IMR-90 (cell line): ENCODE measurements at regions not wholly inside any gene's neighbourhood (a gene's known extent, or its start where the extent isn't known, plus 50 kb on each side); places are given as distances from the start of the nearest gene placed in this dataset.

Source experiments
- ATAC-seq: fragments of 200-7000 bp; cut with Tn5 transposase; 2 replicates; pipeline ENCODE4 v1.9.1; 2020; ENCODE audit warnings: low read depth, mild to moderate bottlenecking, moderate library complexity
- BruUV-seq: library from RNA; stranded (reverse); fragments of 400-500 nt; replicated peaks from 2 replicates; lab custom pipeline; 2021; lab: Mats Ljungman, UMichigan
- CTCF ChIA-PET: fragments of 300-600 bp; formaldehyde crosslinking; extraction: SDS; loops from one replicate; lab custom pipeline; 2021; ENCODE audit warnings: antibody characterized with exemption; lab: Yijun Ruan, JAX
- POLR2A ChIA-PET: fragments of 300-600 bp; sonication (Branson Sonifier 250); formaldehyde crosslinking; loops from one replicate; lab custom pipeline; 2022; ENCODE audit warnings: antibody characterized with exemption; ENCODE audit not compliant: unreplicated experiment; lab: Charles Lee
- DNase-seq: peaks from one replicate; pipeline ENCODE4 v3.0.0; 2013
- H2AFZ ChIP-seq: replicated peaks from 2 replicates; pipeline ENCODE3; 2013; ENCODE audit warnings: low read length, mild to moderate bottlenecking; ENCODE audit not compliant: poor library complexity
- H2AK5ac ChIP-seq: 2 replicates; pipeline ENCODE4 v1.6.1; 2013; ENCODE audit warnings: low read depth, low read length, inconsistent platforms
- H2AK9ac ChIP-seq: replicated peaks from 2 replicates; pipeline ENCODE3; 2013; ENCODE audit warnings: mild to moderate bottlenecking, low read depth, low read length, moderate library complexity; ENCODE audit not compliant: poor library complexity
- H2BK120ac ChIP-seq: 2 replicates; pipeline ENCODE4 v1.6.1; 2013; ENCODE audit warnings: low read depth, low read length, inconsistent platforms
- H2BK15ac ChIP-seq: 3 replicates; pipeline ENCODE4 v1.6.1; 2013; ENCODE audit warnings: low read depth, low read length, inconsistent platforms
- H2BK20ac ChIP-seq: 2 replicates; pipeline ENCODE4 v1.6.1; 2013; ENCODE audit warnings: low read depth, mild to moderate bottlenecking, inconsistent platforms, low read length, moderate library complexity
- H2BK5ac ChIP-seq: 2 replicates; pipeline ENCODE4 v1.6.1; 2013; ENCODE audit warnings: mild to moderate bottlenecking, low read depth, low read length, inconsistent platforms; ENCODE audit not compliant: poor library complexity, severe bottlenecking
- H3K14ac ChIP-seq: replicated peaks from 2 replicates; pipeline ENCODE4 v1.6.1; 2013; ENCODE audit warnings: low read depth, low read length, inconsistent platforms
- H3K18ac ChIP-seq: 2 replicates; pipeline ENCODE4 v1.6.1; 2013; ENCODE audit warnings: low read depth, low read length, control low read depth
- H3K23ac ChIP-seq: 2 replicates; pipeline ENCODE4 v1.6.1; 2013; ENCODE audit warnings: low read depth, low read length, inconsistent platforms
- H3K27ac ChIP-seq: 2 replicates; pipeline ENCODE4 v1.5.1; 2013; ENCODE audit warnings: mild to moderate bottlenecking, control low read depth, low read length; ENCODE audit not compliant: insufficient read depth
- H3K27me3 ChIP-seq: 2 replicates; pipeline ENCODE4 v1.6.1; 2013; ENCODE audit warnings: low read length; ENCODE audit not compliant: control insufficient read depth, insufficient read depth
- H3K36me3 ChIP-seq: 2 replicates; pipeline ENCODE4 v1.6.1; 2013; ENCODE audit warnings: low read length, mixed read lengths; ENCODE audit not compliant: control insufficient read depth, insufficient read depth
- H3K4ac ChIP-seq: 2 replicates; pipeline ENCODE4 v1.6.1; 2013; ENCODE audit warnings: low read depth, low read length, inconsistent platforms
- H3K4me1 ChIP-seq: 2 replicates; pipeline ENCODE4 v1.6.1; 2013; ENCODE audit warnings: low read length, mixed read lengths; ENCODE audit not compliant: control insufficient read depth, insufficient read depth
- H3K4me2 ChIP-seq: 2 replicates; pipeline ENCODE4 v1.6.1; 2013; ENCODE audit warnings: low read depth, mild to moderate bottlenecking, control low read depth, low read length, moderate library complexity
- H3K4me3 ChIP-seq: 2 replicates; pipeline ENCODE4 v1.5.1; 2013; ENCODE audit warnings: low read depth, mild to moderate bottlenecking, control low read depth, low read length, moderate library complexity; ENCODE audit not compliant: insufficient read depth
- H3K56ac ChIP-seq: 2 replicates; pipeline ENCODE4 v1.6.1; 2013; ENCODE audit warnings: low read length, inconsistent platforms; ENCODE audit not compliant: insufficient read depth; ENCODE audit errors: extremely low read depth
- H3K79me1 ChIP-seq, 2 experiments: 2 replicates each; pipeline ENCODE4 v1.6.1; 2013; ENCODE audit warnings: low read length in 2 of 2, inconsistent platforms in 1 of 2, low read depth in 1 of 2
- H3K9ac ChIP-seq: 2 replicates; pipeline ENCODE4 v1.6.1; 2013; ENCODE audit warnings: low read depth, low read length, control low read depth
- H3K9me1 ChIP-seq: 2 replicates; pipeline ENCODE4 v1.6.1; 2013; ENCODE audit warnings: low read length, inconsistent platforms; ENCODE audit not compliant: insufficient read depth
- H3K9me3 ChIP-seq: 2 replicates; pipeline ENCODE4 v1.6.1; 2013; ENCODE audit warnings: low read length; ENCODE audit not compliant: control insufficient read depth, insufficient read depth
- H4K20me1 ChIP-seq: 2 replicates; pipeline ENCODE4 v1.6.1; 2013; ENCODE audit warnings: low read length, inconsistent platforms; ENCODE audit not compliant: insufficient read depth
- H4K5ac ChIP-seq: 2 replicates; pipeline ENCODE4 v1.6.1; 2013; ENCODE audit warnings: mild to moderate bottlenecking, low read depth, low read length, control low read depth
- H4K8ac ChIP-seq, 2 experiments: 2 replicates each; pipeline ENCODE4 v1.6.1; 2013; ENCODE audit warnings: low read depth in 2 of 2, low read length in 2 of 2, control low read depth in 1 of 2, inconsistent platforms in 1 of 2
- H4K91ac ChIP-seq: 2 replicates; pipeline ENCODE4 v1.6.1; 2013; ENCODE audit warnings: low read depth, low read length, inconsistent platforms; ENCODE audit not compliant: insufficient read depth
- BHLHE40 ChIP-seq: fragments of 150-350 bp; IDR thresholded peaks from 2 replicates; pipeline ENCODE4 v1.6.1; 2016; ENCODE audit warnings: mild to moderate bottlenecking, low read depth, low read length
- CEBPB ChIP-seq: IDR thresholded peaks from 2 replicates; pipeline ENCODE4 v1.6.1; 2012; ENCODE audit warnings: low read depth, low read length, improper control_type of control experiment
- CHD1 ChIP-seq: IDR thresholded peaks from 2 replicates; pipeline ENCODE4 v1.6.1; 2012; ENCODE audit warnings: low read depth, low read length, improper control_type of control experiment
- CTCF ChIP-seq: conservative IDR thresholded peaks from 2 replicates; pipeline ENCODE4 v1.5.1; 2012; ENCODE audit warnings: mild to moderate bottlenecking, low read depth, low read length, improper control_type of control experiment
- ELK1 ChIP-seq: fragments of 150-350 bp; IDR thresholded peaks from 2 replicates; pipeline ENCODE4 v1.6.1; 2016; ENCODE audit warnings: low read depth, mild to moderate bottlenecking, low read length, moderate library complexity, borderline replicate concordance
- FOS ChIP-seq: fragments of 150-350 bp; IDR thresholded peaks from 2 replicates; pipeline ENCODE4 v1.6.1; 2016; ENCODE audit warnings: low read depth, low read length
- MAFK ChIP-seq: IDR thresholded peaks from 2 replicates; pipeline ENCODE4 v1.6.1; 2012; ENCODE audit warnings: low read depth, low read length, improper control_type of control experiment
- MAZ ChIP-seq: IDR thresholded peaks from 2 replicates; pipeline ENCODE4 v1.6.1; 2012; ENCODE audit warnings: low read depth, mild to moderate bottlenecking, low read length, improper control_type of control experiment, moderate library complexity, borderline replicate concordance
- MXI1 ChIP-seq: IDR thresholded peaks from 2 replicates; pipeline ENCODE4 v1.6.1; 2012; ENCODE audit warnings: low read depth, mild to moderate bottlenecking, low read length, moderate library complexity, borderline replicate concordance
- NFE2L2 ChIP-seq: fragments of 150-350 bp; IDR thresholded peaks from 2 replicates; pipeline ENCODE4 v1.6.1; 2016; ENCODE audit warnings: low read depth, mild to moderate bottlenecking, low read length
- POLR2A ChIP-seq: IDR thresholded peaks from 2 replicates; pipeline ENCODE4 v1.6.1; 2012; ENCODE audit warnings: mild to moderate bottlenecking, low read depth, low read length
- RAD21 ChIP-seq: IDR thresholded peaks from 2 replicates; pipeline ENCODE4 v1.6.1; 2012; ENCODE audit warnings: low read length, improper control_type of control experiment
- RCOR1 ChIP-seq: IDR thresholded peaks from 2 replicates; pipeline ENCODE4 v1.6.1; 2012; ENCODE audit warnings: mild to moderate bottlenecking, low read length, improper control_type of control experiment; ENCODE audit not compliant: insufficient replicate concordance
- RFX5 ChIP-seq: IDR thresholded peaks from 2 replicates; pipeline ENCODE4 v1.8.0; 2012; ENCODE audit warnings: low read depth, mild to moderate bottlenecking, low read length, moderate library complexity
- SMC3 ChIP-seq: fragments of 150-350 bp; IDR thresholded peaks from 2 replicates; pipeline ENCODE4 v1.6.1; 2016; ENCODE audit warnings: low read depth, mild to moderate bottlenecking, antibody characterized with exemption, low read length, moderate library complexity
- USF2 ChIP-seq: fragments of 150-350 bp; IDR thresholded peaks from 2 replicates; pipeline ENCODE4 v1.6.1; 2017; ENCODE audit warnings: mild to moderate bottlenecking, antibody characterized with exemption, low read length, low read depth
- WGBS, 2 experiments: methylation state at CpG; one replicate each; pipeline versions ENCODE4 v1.1.5 to v1.1.7; 2013; ENCODE audit warnings: missing lambda C conversion rate in 2 of 2; ENCODE audit not compliant: insufficient read length in 1 of 2; ENCODE audit errors: extremely low coverage in 2 of 2; 5-methylcytosine and 5-hydroxymethylcytosine counted together
- dilution Hi-C: fragments of 300-500 bp; cut with HindIII; formaldehyde crosslinking; loops from one replicate; pipeline ENCODE4 v1.14.3; 2018; ENCODE audit warnings: low sequenced_read_pairs; ENCODE audit not compliant: unreplicated experiment
- in situ Hi-C: fragments of 300-500 bp; cut with MboI; formaldehyde crosslinking; loops from 3 replicates; pipeline ENCODE4 v1.14.3; 2019; ENCODE audit warnings: low sequenced_read_pairs, inconsistent platforms, mixed read lengths
- intact Hi-C: fragments of 100-400 bp; cut with micrococcal nuclease; formaldehyde crosslinking; loops from 2 replicates; pipeline ENCODE4 v1.10.0; 2022

- ChIA-PET POLR2A (interaction anchor here (0.6 kb wide), 1 partner anchor 87 kb away, joined by 3 read pairs; no protein-coding TSS in a partner anchor), CTCF (no interaction called here)
- Histone ChIP-seq H3K4me2 (no peak overlapping the region), H3K4me1 (peaks cover 7% of the 10 kb centered on the region), H3K14ac (no peak overlapping the region), H3K9ac (no peak overlapping the region), H3K27ac (no peak overlapping the region), H3K9me1 (0 out of 2 replicates have a peak, but pooled peaks cover 6% of the 10 kb centered on the region), H2BK120ac (no peak overlapping the region), H3K27me3 (no peaks in the 10 kb centered on the region), H3K9me3 (no peaks in the 10 kb centered on the region), H3K4me3 (no peak overlapping the region), H3K23ac (no peak overlapping the region), H2AK5ac (no peak overlapping the region), H3K18ac (no peak overlapping the region), H2AFZ (no peak overlapping the region), H2BK15ac (no peak overlapping the region), H4K91ac (no peak overlapping the region), H4K20me1 (no peaks in the 10 kb centered on the region), H2BK20ac (no peak overlapping the region), H2AK9ac (no peak overlapping the region), H3K36me3 (no peaks in the 10 kb centered on the region), H3K56ac (no peak overlapping the region), H2BK5ac (no peak overlapping the region), H4K5ac (no peak overlapping the region), H4K8ac (no peak overlapping the region), H3K79me1 (no peaks in the 10 kb centered on the region), H3K4ac (no peak overlapping the region)
- no CpG with 5 or more reads among the region's 1 CpG for WGBS, 2 experiments
- in situ Hi-C loops: no loop called here
- DNase-seq: no peak
- intact Hi-C loops: no loop called here
- TF ChIP-seq RCOR1 (no peak), NFE2L2 (no peak), CEBPB (no peak), BHLHE40 (no peak), ELK1 (no peak), CTCF (no peak), MAZ (no peak), MAFK (no peak), RAD21 (no peak), SMC3 (no peak), RFX5 (no peak), MXI1 (no peak), POLR2A (no peak), FOS (no peak), USF2 (no peak), CHD1 (no peak)
- no TSS peak for BruUV-seq
- dilution Hi-C loops: no loop called here
- no peak for ATAC-seq
These were observed 53.0 kb upstream of the ACYP2 start for GRCh38 chr2:54062401-54062800.
